SK-N-MC (cell line): ENCODE measurements at regions not wholly inside any gene's neighbourhood (a gene's known extent, or its start where the extent isn't known, plus 50 kb on each side); places are given as distances from the start of the nearest gene placed in this dataset.

ENCODE experiments used
- EZH2 ChIP-seq: fragments of 200-600 bp; sonication (generic); IDR thresholded peaks from one replicate; pipeline ENCODE4 v1.6.1; 2017; ENCODE audit warnings: antibody characterized with exemption
- POLR2AphosphoS5 ChIP-seq: IDR thresholded peaks from 2 replicates; pipeline ENCODE4 v1.6.1; 2012; ENCODE audit warnings: mild to moderate bottlenecking, low read depth, low read length, borderline replicate concordance

DNA sequence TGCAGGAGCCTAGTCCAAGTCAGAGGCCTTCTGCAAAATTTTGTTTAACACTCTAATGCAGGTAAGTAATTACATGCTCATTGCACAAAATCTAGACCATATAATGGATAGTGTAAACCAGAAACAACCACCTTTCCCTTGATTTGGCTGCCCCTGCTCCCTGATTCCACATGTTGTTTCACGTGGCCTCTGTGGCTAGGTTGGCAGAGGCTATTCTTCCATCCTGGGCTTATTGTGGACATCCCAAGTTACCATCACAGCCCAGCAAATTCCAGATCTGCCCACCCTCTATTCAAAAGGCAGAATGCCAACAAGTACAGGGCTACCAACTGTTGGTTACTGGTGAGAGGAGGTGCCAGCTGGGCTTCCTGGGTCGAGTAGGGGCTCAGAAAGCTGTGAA, 794.5 kb upstream of the GRM7 start:
- no peak for TF ChIP-seq POLR2AphosphoS5
- no peak for TF ChIP-seq EZH2
